ENCODE measurements at regions not wholly inside any gene's neighbourhood (a gene's known extent, or its start where the extent isn't known, plus 50 kb on each side); places are given as distances from the start of the nearest gene placed in this dataset.
A peak's percentile ranks its signal among the peaks of the same experiment; 100 is the strongest.

- DNase-seq: no peak
These were observed 175.1 kb downstream of the ZFP36L2 start for GRCh38 chr2:43051338-43051737.

DNA sequence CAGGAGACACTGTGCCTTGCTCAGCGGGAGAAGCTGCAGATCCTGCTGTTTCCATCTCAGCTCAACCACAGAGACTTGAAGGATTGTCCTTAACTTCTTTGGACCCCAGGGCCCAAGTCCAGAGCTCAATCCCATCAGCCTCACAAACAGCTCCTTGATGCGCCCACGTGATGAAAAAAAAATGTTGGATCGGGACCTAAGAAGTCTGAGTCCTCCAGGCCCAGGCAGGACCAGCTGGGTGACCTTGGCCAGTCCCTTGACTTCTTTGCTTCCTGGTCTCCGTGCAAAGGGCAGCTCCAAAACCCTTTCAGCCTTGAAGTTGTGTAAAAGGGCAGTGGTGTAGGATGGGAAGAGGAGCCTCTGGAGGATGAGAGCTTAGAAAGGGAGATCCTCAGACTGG is 175.5 kb downstream of the ZFP36L2 start:
- DNase-seq: no peak

GRCh38 chr2:43049836-43050801 is 176.3 kb downstream of the ZFP36L2 start:
- peak; percentile 21 for DNase-seq

DNA sequence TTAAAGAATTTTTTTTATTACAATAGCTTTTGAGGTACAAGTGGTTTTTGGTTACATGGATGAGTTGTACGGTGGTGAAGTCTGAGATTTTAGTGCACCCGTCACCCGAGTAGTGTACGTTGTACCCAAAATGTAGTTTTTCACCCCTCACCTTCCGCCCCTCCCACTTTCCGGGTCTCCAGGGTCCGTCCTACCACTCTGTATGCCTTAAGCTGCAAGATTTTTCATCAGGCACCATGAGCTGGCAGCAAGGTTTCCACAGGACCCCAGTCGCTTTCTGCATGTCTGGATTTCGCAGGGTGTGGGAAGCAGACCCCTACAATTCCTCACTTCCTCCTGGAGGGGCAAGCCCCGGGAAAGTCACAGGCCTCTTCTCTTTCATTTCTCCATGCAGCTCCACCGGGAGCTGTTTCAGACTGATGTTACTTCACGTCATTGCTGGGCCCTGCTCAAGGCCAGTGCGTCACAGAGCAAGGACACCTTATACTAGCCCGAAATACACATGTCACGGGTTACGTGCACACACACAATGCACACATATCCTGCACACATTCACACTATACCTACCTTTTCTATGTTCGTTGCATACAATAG is 179.1 kb downstream of the ZFP36L2 start:
- peak; percentile 31 for DNase-seq

- DNase-seq: no peak
These were observed 180.5 kb downstream of the ZFP36L2 start for GRCh38 chr2:43045866-43046265.

- no peak for DNase-seq
These were observed 182.2 kb downstream of the ZFP36L2 start for GRCh38 chr2:43044093-43044681.

DNA sequence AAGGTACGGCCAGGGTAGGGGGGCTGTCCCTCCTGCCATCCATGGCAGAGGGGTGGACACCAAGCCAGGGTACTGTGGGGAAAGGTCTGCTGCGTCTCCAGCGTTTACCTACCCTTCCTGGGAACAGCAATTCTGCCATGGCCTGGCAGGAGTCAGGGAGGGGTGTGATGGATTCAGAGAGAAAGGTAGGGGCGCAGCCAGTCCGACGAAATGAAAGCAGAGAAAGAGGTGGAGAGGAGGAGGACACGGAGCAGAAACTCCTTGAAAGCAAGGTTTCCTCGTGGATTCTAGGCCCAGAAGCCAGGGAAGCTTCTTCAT is 182.9 kb downstream of the ZFP36L2 start:
- DNase-seq: no peak

- DNase-seq: no peak
These were observed 184.6 kb downstream of the ZFP36L2 start for GRCh38 chr2:43041661-43042360.

DNA sequence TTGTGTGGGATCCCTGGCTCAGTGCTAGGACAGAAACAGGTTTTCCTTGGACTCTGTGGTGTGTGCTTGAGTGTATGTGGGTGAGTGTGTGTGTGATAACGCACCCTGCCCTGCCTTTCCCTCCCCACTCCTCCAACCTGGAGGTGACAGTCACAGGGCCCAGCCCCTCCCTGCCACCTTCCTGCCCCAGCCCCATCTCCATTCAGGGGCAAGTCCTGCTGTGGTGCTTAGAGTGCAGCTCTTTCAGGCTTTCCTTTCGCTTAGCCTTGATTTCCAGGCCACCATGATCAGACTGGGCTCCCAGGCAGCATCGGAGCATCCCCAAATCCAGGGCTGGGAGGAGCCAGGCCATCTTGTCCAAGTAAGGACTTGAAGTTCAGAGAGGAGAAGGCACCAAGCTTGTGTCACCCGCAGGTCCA is 185.2 kb downstream of the ZFP36L2 start:
- no peak for DNase-seq

GRCh38 chr2:43040084-43040854 is 186.1 kb downstream of the ZFP36L2 start:
- DNase-seq: peak; percentile 35

GRCh38 chr2:43039376-43040080 is 186.9 kb downstream of the ZFP36L2 start:
- DNase-seq: no peak

GRCh38 chr2:43038696-43039094 is 187.7 kb downstream of the ZFP36L2 start:
- no peak for DNase-seq

DNA sequence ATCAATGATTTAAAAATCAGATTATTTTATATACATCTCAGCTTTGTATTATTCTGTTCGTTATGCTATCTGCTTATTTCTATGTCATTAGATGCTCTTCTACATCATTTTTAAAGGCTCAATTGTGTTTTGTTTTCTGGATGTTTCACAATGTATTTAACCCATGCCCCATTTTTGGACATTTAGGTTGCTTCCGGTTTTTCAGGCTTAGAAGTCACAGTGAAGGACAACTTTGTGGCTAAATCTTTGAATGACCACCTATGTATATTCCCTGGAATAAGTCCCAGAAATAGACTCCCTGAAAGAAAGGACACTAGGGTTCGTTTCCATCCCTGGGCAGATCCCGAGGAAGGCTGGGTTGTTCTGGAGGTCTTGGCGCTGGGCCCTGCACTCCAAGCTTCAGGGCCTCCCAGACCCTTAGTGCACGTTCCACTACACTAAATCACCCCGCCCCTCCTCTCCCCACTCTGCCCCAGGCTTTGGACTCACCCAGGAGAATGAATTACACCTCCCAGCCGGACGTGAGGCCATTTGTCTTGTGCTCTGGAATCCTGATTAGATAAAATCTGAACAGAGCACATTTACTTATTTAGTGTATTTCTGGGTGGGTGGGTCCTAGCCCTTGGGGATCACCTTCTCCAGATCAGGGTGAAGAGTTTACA is 188.2 kb downstream of the ZFP36L2 start:
- no peak for DNase-seq

DNA sequence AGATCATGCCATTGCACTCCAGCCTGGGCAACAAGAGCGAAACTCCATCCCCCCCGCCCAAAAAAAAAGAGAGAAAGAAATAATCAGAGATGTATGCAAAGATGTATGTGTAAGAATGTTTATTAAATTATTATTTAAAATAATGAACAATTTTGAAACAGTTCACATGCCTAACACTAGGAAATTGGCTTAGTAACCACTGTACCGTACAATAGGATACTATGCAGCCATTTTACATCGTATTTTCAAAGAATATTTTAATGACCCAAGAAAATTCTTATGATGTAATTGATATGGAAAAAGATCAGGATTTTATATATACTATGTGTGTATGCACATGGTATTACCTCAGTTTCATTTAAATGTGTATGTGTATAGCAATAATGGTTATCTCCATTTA is 190.5 kb downstream of the ZFP36L2 start:
- DNase-seq: no peak

DNA sequence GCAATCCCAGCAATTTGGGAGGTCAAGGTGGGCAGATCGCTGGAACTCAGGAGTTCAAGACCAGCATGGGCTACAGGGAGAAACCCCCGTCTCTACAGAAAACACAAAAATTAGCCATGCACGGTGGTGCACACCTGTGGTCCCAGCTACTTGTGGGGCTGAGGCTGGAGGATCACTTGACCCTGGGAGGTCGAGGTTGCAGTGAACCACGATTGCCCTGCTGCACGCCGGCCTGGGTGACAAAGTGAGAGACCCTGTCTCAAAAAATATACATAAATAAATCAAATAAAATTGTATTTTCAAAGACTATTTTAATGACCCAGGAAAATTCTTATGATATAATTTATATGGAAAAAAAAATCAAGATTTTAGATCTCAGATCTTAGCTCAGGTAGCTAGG is 191.5 kb downstream of the ZFP36L2 start:
- no peak for DNase-seq

DNA sequence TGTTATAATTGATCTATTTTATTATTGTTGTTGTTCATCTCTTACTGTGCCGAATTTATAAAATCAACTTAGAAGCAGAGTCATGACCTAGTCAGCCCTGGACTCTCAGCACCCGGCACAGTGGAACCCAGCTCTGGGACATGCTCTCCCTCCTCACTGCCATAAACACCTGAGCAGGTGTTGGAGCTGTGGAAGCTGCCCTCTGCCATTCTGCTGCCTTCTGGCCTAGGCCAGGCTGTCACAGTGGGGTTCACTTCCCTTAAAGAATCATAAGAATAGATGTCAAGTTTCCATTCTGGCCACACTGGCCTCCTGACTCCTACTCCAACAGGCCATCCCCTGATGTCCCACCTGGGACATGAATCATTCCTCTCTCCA is 192.2 kb downstream of the ZFP36L2 start:
- DNase-seq: no peak

DNA sequence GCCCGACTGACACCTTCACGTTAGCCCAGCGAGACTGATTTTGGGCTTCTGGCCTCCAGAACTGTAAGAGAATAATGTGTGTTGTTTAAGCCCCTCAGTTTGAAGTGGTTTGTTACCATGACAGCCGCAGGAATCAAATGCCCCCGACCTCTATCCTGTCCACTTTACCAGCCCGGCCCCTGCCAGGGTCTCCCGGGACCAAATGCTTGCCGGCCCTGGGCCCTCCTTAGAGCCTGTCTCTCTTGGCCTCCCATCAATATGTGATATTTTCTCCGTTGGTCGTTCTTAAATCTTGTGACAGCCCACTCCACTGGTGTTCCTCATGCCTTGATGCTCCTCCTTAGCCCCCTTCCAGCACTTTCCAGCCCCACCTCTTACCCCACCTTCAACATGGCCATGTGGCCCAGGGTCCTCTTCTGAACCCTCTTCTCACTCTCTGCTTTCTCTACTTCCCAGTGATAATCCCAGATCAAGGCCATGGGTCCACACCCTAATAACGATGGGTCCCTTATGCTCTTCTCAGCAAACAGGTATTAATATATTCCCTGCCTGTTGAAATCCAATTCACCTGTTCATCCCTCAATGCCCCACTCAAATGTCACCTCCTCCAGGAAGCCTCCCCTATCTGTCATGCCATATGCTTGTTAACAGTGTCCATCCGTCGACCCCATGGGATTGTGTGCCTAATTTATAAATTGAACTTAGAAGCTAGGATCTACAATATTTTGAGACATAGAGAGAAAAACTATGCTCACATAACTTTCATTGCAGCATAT is 192.8 kb downstream of the ZFP36L2 start:
- DNase-seq: no peak

DNA sequence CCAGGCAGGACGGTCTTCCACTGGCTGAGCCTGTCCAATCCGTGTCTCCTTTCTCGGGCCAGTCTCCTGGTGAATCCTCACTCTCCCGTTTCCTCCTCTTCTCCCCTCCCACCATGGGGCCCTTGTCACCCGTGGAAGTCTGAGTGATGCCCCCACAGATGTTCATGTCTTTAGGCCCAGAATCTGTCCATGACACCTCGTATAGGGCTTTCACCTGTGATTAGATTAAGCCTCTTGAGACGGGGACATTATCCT is 193.5 kb downstream of the ZFP36L2 start:
- DNase-seq: no peak

- no peak for DNase-seq
These were observed 194.0 kb downstream of the ZFP36L2 start for GRCh38 chr2:43032213-43033015.

All from activated CD4-positive, alpha-beta T cell treated with anti-CD3 and anti-CD28 coated beads, Interleukin-2, amount 50 U/mL, for 16 hours (primary cell).